Panc1 (cell line): ENCODE measurements at regions not wholly inside any gene's neighbourhood (a gene's known extent, or its start where the extent isn't known, plus 50 kb on each side); places are given as distances from the start of the nearest gene placed in this dataset.

Experiments used
- ATAC-seq: fragments of 200-7000 bp; cut with Tn5 transposase; 2 replicates; pipeline ENCODE4 v1.9.1; 2020; ENCODE audit warnings: mild to moderate bottlenecking, moderate library complexity
- BruUV-seq: library from RNA; stranded (reverse); fragments of 400-500 nt; replicated peaks from 2 replicates; lab custom pipeline; 2021; lab: Mats Ljungman, UMichigan
- CTCF ChIA-PET: fragments of 300-600 bp; sonication (Branson Sonifier 250); formaldehyde crosslinking; loops from one replicate; lab custom pipeline; 2022; ENCODE audit warnings: antibody characterized with exemption; lab: Charles Lee
- POLR2A ChIA-PET: fragments of 300-600 bp; sonication (Branson Sonifier 250); formaldehyde crosslinking; loops from one replicate; lab custom pipeline; 2022; ENCODE audit warnings: antibody characterized with exemption; lab: Charles Lee
- DNase-seq: peaks from one replicate; pipeline ENCODE4 v3.0.0-alpha.2; 2010; ENCODE audit warnings: low read depth, low spot score
- H3K27ac ChIP-seq: 2 replicates; pipeline ENCODE4 v1.5.1; 2011; ENCODE audit warnings: mild to moderate bottlenecking, low read length, inconsistent platforms
- H3K27me3 ChIP-seq: fragments of 200-500 bp; sonication (Bioruptor generic); 2 replicates; pipeline ENCODE4 v1.6.0; 2014; ENCODE audit warnings: low read length, inconsistent platforms; ENCODE audit not compliant: control insufficient read depth, insufficient read depth
- H3K36me3 ChIP-seq: fragments of 200-500 bp; sonication (Bioruptor generic); 2 replicates; pipeline ENCODE4 v1.5.1; 2014; ENCODE audit warnings: inconsistent platforms, mild to moderate bottlenecking, low read length, moderate library complexity; ENCODE audit not compliant: control insufficient read depth, insufficient read depth
- H3K4me1 ChIP-seq: 2 replicates; pipeline ENCODE4 v1.5.1; 2011; ENCODE audit warnings: inconsistent platforms, mild to moderate bottlenecking, low read length, moderate library complexity; ENCODE audit not compliant: control insufficient read depth, insufficient read depth
- H3K4me3 ChIP-seq, 2 experiments: 2 replicates each; pipeline ENCODE4 v1.5.1; 2011 to 2012; ENCODE audit warnings: low read depth in 2 of 2, low read length in 2 of 2, mild to moderate bottlenecking in 2 of 2, inconsistent platforms in 1 of 2, moderate library complexity in 1 of 2
- H3K9me3 ChIP-seq: fragments of 200-500 bp; sonication (Bioruptor generic); 2 replicates; pipeline ENCODE4 v1.5.1; 2014; ENCODE audit warnings: low read depth, mild to moderate bottlenecking, inconsistent platforms, low read length, moderate library complexity; ENCODE audit not compliant: control insufficient read depth, insufficient read depth
- POLR2AphosphoS5 ChIP-seq: IDR thresholded peaks from 2 replicates; pipeline ENCODE4 v1.6.1; 2012; ENCODE audit warnings: mild to moderate bottlenecking, low read depth, low read length, moderate library complexity
- REST ChIP-seq, 2 experiments: IDR thresholded peaks; 2 replicates each; pipeline ENCODE4 v1.6.1; 2011 to 2012; ENCODE audit warnings: low read depth in 2 of 2, control low read depth in 1 of 2, low read length in 1 of 2, mild to moderate bottlenecking in 1 of 2, moderate library complexity in 1 of 2; ENCODE audit not compliant: insufficient read depth in 1 of 2
- SIN3A ChIP-seq: IDR thresholded peaks from 2 replicates; pipeline ENCODE4 v1.6.1; 2012; ENCODE audit warnings: low read depth, mild to moderate bottlenecking, low read length, moderate library complexity, borderline replicate concordance; ENCODE audit not compliant: insufficient read depth
- TCF7L2 ChIP-seq: IDR thresholded peaks from 2 replicates; pipeline ENCODE4 v1.6.1; 2011; ENCODE audit warnings: mild to moderate bottlenecking, low read depth, low read length, inconsistent platforms
- in situ Hi-C: cut with HindIII; loops from 2 replicates; pipeline ENCODE4 v1.10.0; 2016; ENCODE audit warnings: low sequenced_read_pairs, low pct_unique_long_range_greater_than_20kb
- intact Hi-C: fragments of 100-400 bp; cut with micrococcal nuclease; formaldehyde crosslinking; loops from one replicate; pipeline ENCODE4 v1.10.0; 2022; ENCODE audit not compliant: unreplicated experiment
- TF ChIP-seq, protein P1 (sequence below): fragments of 450-650 bp; IDR thresholded peaks from 2 replicates; pipeline ENCODE4 v1.5.1; 2017; ENCODE audit warnings: mild to moderate bottlenecking

DNA sequence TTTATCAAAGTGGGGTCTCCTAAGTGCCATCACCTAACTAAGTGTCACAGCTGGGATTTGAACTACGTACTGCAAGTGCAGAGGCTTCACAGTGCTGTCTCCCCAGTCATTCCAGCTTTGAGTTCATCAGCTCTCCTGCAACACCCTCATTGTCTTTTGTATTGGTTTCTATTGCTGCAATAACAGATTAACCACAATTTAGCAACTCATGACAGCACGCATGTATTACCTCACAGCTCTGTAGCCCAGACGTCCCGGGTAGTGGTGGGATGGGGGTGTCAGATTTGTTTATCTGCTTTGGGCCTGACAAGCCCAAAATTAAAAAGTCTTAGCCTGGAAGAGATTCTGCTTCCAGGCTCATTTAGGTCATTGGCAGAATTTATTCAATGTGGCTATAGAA is 220.5 kb upstream of the LRRN1 start:
- in situ Hi-C loops (no loop called here), intact Hi-C loops (no loop called here)
- Histone ChIP-seq H3K4me1 (no peaks in the 10 kb centered on the region), H3K36me3 (no peaks in the 10 kb centered on the region), H3K27ac (no peak overlapping the region), H3K9me3 (no peaks in the 10 kb centered on the region), H3K27me3 (no peaks in the 10 kb centered on the region), H3K4me3 (no peak overlapping the region)
- TF ChIP-seq TCF7L2: no peak
- ATAC-seq (no peak), DNase-seq (no peak)
- BruUV-seq: no TSS peak
- ChIA-PET POLR2A (no interaction called here), CTCF (interaction anchor here (0.5 kb wide), 1 partner anchor 1202 kb away, joined by 5 read pairs; no protein-coding TSS in a partner anchor)

GRCh38 chr3:3577823-3578222 is 221.4 kb upstream of the LRRN1 start:
- DNase-seq (no peak), ATAC-seq (no peak)
- H3K4me1 ChIP-seq: no peaks in the 10 kb centered on the region
- TF ChIP-seq SIN3A: no peak
- no peak for TF ChIP-seq POLR2AphosphoS5
- no peak for TF ChIP-seq REST (IDR thresholded peaks at IDR 0.05; ENCODE audit: insufficient read depth in 1 of 2, low read depth in 2 of 2, low read length in 1 of 2)
- TF ChIP-seq, protein P1, sequence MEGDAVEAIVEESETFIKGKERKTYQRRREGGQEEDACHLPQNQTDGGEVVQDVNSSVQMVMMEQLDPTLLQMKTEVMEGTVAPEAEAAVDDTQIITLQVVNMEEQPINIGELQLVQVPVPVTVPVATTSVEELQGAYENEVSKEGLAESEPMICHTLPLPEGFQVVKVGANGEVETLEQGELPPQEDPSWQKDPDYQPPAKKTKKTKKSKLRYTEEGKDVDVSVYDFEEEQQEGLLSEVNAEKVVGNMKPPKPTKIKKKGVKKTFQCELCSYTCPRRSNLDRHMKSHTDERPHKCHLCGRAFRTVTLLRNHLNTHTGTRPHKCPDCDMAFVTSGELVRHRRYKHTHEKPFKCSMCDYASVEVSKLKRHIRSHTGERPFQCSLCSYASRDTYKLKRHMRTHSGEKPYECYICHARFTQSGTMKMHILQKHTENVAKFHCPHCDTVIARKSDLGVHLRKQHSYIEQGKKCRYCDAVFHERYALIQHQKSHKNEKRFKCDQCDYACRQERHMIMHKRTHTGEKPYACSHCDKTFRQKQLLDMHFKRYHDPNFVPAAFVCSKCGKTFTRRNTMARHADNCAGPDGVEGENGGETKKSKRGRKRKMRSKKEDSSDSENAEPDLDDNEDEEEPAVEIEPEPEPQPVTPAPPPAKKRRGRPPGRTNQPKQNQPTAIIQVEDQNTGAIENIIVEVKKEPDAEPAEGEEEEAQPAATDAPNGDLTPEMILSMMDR: no peak
- TF ChIP-seq TCF7L2: no peak
- no peaks in the 10 kb centered on the region for H3K9me3 ChIP-seq
- no peaks in the 10 kb centered on the region for H3K27me3 ChIP-seq
- no peak overlapping the region for H3K4me3 ChIP-seq
- in situ Hi-C loops (no loop called here), intact Hi-C loops (no loop called here)
- BruUV-seq: no TSS peak
- ChIA-PET CTCF (interaction anchor here (0.5 kb wide), 1 partner anchor 1201 kb away, joined by 5 read pairs; no protein-coding TSS in a partner anchor), POLR2A (no interaction called here)
- H3K36me3 ChIP-seq: no peaks in the 10 kb centered on the region
- no peak overlapping the region for H3K27ac ChIP-seq

- no peak for DNase-seq
- BruUV-seq: no TSS peak
- POLR2A ChIA-PET: no interaction called here
- H3K27ac ChIP-seq: no peak overlapping the region
- in situ Hi-C loops: no loop called here
- H3K4me3 ChIP-seq: no peak overlapping the region
- TF ChIP-seq TCF7L2 (no peak), REST (IDR thresholded peaks at IDR 0.05; ENCODE audit: insufficient read depth in 1 of 2, low read depth in 2 of 2, low read length in 1 of 2) (no peak), SIN3A (no peak), POLR2AphosphoS5 (no peak)
- TF ChIP-seq, protein P1: no peak
- H3K36me3 ChIP-seq: no peaks in the 10 kb centered on the region
- no peak for ATAC-seq
- CTCF ChIA-PET: no interaction called here
- H3K4me1 ChIP-seq: no peaks in the 10 kb centered on the region
- intact Hi-C loops: no loop called here
- no peaks in the 10 kb centered on the region for H3K27me3 ChIP-seq
- no peaks in the 10 kb centered on the region for H3K9me3 ChIP-seq
Measured at GRCh38 chr3:3573341-3573740, 225.9 kb upstream of the LRRN1 start.
